Upper lobe of left lung (tissue), 6 donors: ENCODE measurements at regions not wholly inside any gene's neighbourhood (a gene's known extent, or its start where the extent isn't known, plus 50 kb on each side); places are given as distances from the start of the nearest gene placed in this dataset.

Source experiments
- ATAC-seq, 2 donors: fragments of 200-7000 bp; cut with Tn5 transposase; one replicate each; pipeline ENCODE4 v1.9.1; 2022; ENCODE audit warnings: mild to moderate bottlenecking in 2 of 2, moderate library complexity in 2 of 2; ENCODE audit not compliant: low FRiP score in 2 of 2
- DNase-seq, 2 donors: peaks; one replicate each; pipeline ENCODE4 v3.0.0-alpha.2; 2019 to 2020
- H3K27ac ChIP-seq, 4 donors: fragments of 200-600 bp; sonication (generic); one replicate each; pipeline ENCODE4 v1.5.1; 2016 to 2019
- H3K27me3 ChIP-seq, 4 donors: fragments of 200-600 bp; sonication (generic); one replicate each; pipeline ENCODE4 v1.5.1; 2017 to 2019
- H3K36me3 ChIP-seq, 4 donors: fragments of 200-600 bp; sonication (generic); one replicate each; pipeline ENCODE4 v1.5.1; 2016 to 2019
- H3K4me1 ChIP-seq, 4 donors: fragments of 200-600 bp; sonication (generic); one replicate each; pipeline ENCODE4 v1.5.1; 2018 to 2019
- H3K4me3 ChIP-seq, 4 donors: fragments of 200-600 bp; sonication (generic); one replicate each; pipeline ENCODE4 v1.5.1; 2017 to 2019; ENCODE audit warnings: mild to moderate bottlenecking in 2 of 4, moderate library complexity in 1 of 4
- H3K9me3 ChIP-seq, 4 donors: fragments of 200-600 bp; sonication (generic); one replicate each; pipeline ENCODE4 v1.5.1; 2018 to 2019
- CTCF ChIP-seq, 6 experiments: fragments of 450-650 bp in 4 of 6; fragments of 200-600 bp in 2 of 6; sonication (generic) in 2 of 6; IDR thresholded peaks; one replicate each; pipeline ENCODE4 v1.5.1; 2016 to 2019; ENCODE audit warnings: antibody characterized with exemption in 6 of 6
- EP300 ChIP-seq, 4 donors: sonication (generic); formaldehyde crosslinking; IDR thresholded peaks; one replicate each; pipeline ENCODE4 v1.5.1; 2017; ENCODE audit warnings: antibody characterized with exemption in 4 of 4, control low read depth in 2 of 4
- POLR2A ChIP-seq, 4 donors: fragments of 450-650 bp; IDR thresholded peaks; one replicate each; pipeline ENCODE4 v1.5.1; 2016 to 2017; ENCODE audit warnings: antibody characterized with exemption in 4 of 4, mild to moderate bottlenecking in 2 of 4
- POLR2AphosphoS5 ChIP-seq, 2 donors: sonication (generic); formaldehyde crosslinking; IDR thresholded peaks; one replicate each; pipeline ENCODE4 v1.5.1; 2017; ENCODE audit warnings: antibody characterized with exemption in 2 of 2
- WGBS, 2 donors: methylation state at CpG; one replicate each; pipeline ENCODE4 v1.1.5; 2017 to 2018; 5-methylcytosine and 5-hydroxymethylcytosine counted together
- donor health status: DM: no; HTN: no; CAD: no; lungs with moderate emphysema.
- donor health status: DM: no; HTN: yes; CAD: no; lungs with severe emphysema.

- Histone ChIP-seq H3K4me1 (peaks cover 3 to 9% (median 7%) of the 10 kb centered on the region in 4 donors), H3K4me3 (no peak overlapping the region), H3K9me3 (no peaks in the 10 kb centered on the region), H3K27me3 (no peaks in the 10 kb centered on the region), H3K27ac (no peak overlapping the region), H3K36me3 (no peaks in the 10 kb centered on the region)
- no peak for DNase-seq
- TF ChIP-seq CTCF (IDR thresholded peaks at IDR 0.05): no peak
- no peak for TF ChIP-seq EP300 (IDR thresholded peaks at IDR 0.05)
- no peak for TF ChIP-seq POLR2AphosphoS5 (IDR thresholded peaks at IDR 0.05)
- TF ChIP-seq POLR2A (IDR thresholded peaks at IDR 0.05): no peak
- WGBS, 2 donors: 49 to 61% methylated on average over 7 of the region's 7 CpGs
- no peak for ATAC-seq
These were observed 69.8 kb upstream of the PHACTR2 start for GRCh38 chr6:143607974-143608373.

- H3K4me3 ChIP-seq: no peak overlapping the region
- no peaks in the 10 kb centered on the region for H3K9me3 ChIP-seq
- H3K4me1 ChIP-seq: peaks cover 3 to 9% (median 7%) of the 10 kb centered on the region in 4 donors
- ATAC-seq: no peak
- H3K27me3 ChIP-seq: no peaks in the 10 kb centered on the region
- no peak for DNase-seq
- no peak overlapping the region for H3K27ac ChIP-seq
- WGBS, 2 donors: 57 to 65% methylated on average over 7 of the region's 7 CpGs
- TF ChIP-seq CTCF (IDR thresholded peaks at IDR 0.05) (no peak), POLR2AphosphoS5 (IDR thresholded peaks at IDR 0.05) (no peak), EP300 (IDR thresholded peaks at IDR 0.05) (no peak), POLR2A (IDR thresholded peaks at IDR 0.05) (no peak)
- H3K36me3 ChIP-seq: no peaks in the 10 kb centered on the region
These were observed 70.6 kb upstream of the PHACTR2 start for GRCh38 chr6:143607168-143607567.

- DNase-seq (no peak), ATAC-seq (no peak)
- WGBS, 2 donors: 94 to 97% methylated on average over 6 of the region's 6 CpGs
- no peaks in the 10 kb centered on the region for H3K36me3 ChIP-seq
- H3K9me3 ChIP-seq: no peaks in the 10 kb centered on the region
- peaks cover 3 to 9% (median 7%) of the 10 kb centered on the region in 4 donors for H3K4me1 ChIP-seq
- no peak overlapping the region for H3K27ac ChIP-seq
- TF ChIP-seq EP300 (IDR thresholded peaks at IDR 0.05) (no peak), POLR2AphosphoS5 (IDR thresholded peaks at IDR 0.05) (no peak), POLR2A (IDR thresholded peaks at IDR 0.05) (no peak), CTCF (IDR thresholded peaks at IDR 0.05) (no peak)
- no peak overlapping the region for H3K4me3 ChIP-seq
- H3K27me3 ChIP-seq: no peaks in the 10 kb centered on the region
These were observed 71.8 kb upstream of the PHACTR2 start for GRCh38 chr6:143605906-143606521.

- Histone ChIP-seq H3K4me1 (peaks cover 4 to 10% (median 9%) of the 10 kb centered on the region in 4 donors), H3K27ac (no peak overlapping the region), H3K36me3 (no peaks in the 10 kb centered on the region), H3K9me3 (no peaks in the 10 kb centered on the region), H3K27me3 (no peaks in the 10 kb centered on the region), H3K4me3 (no peak overlapping the region)
- no peak for DNase-seq
- ATAC-seq: no peak
- 78 to 89% methylated on average over 1 of the region's 1 CpG for WGBS, 2 donors
- TF ChIP-seq EP300 (IDR thresholded peaks at IDR 0.05) (no peak), POLR2A (IDR thresholded peaks at IDR 0.05) (no peak), POLR2AphosphoS5 (IDR thresholded peaks at IDR 0.05) (no peak), CTCF (IDR thresholded peaks at IDR 0.05) (no peak)
These were observed 74.3 kb upstream of the PHACTR2 start for GRCh38 chr6:143603455-143603854.

GRCh38 chr6:143601504-143601903 lies 76.3 kb upstream of the PHACTR2 start:
- DNase-seq (no peak), ATAC-seq (no peak)
- Histone ChIP-seq H3K9me3 (no peaks in the 10 kb centered on the region), H3K27me3 (no peaks in the 10 kb centered on the region), H3K36me3 (no peaks in the 10 kb centered on the region), H3K4me1 (peaks cover 0 to 7% (median 4%) of the 10 kb centered on the region in 4 donors), H3K4me3 (no peak overlapping the region), H3K27ac (no peak overlapping the region)
- WGBS, 2 donors: 69 to 91% methylated on average over 2 of the region's 2 CpGs
- TF ChIP-seq POLR2A (IDR thresholded peaks at IDR 0.05) (no peak), POLR2AphosphoS5 (IDR thresholded peaks at IDR 0.05) (no peak), EP300 (IDR thresholded peaks at IDR 0.05) (no peak), CTCF (IDR thresholded peaks at IDR 0.05) (no peak)
